GM23248 (cell line): ENCODE measurements at regions not wholly inside any gene's neighbourhood (a gene's known extent, or its start where the extent isn't known, plus 50 kb on each side); places are given as distances from the start of the nearest gene placed in this dataset.

ENCODE experiments used
- DNase-seq: peaks from one replicate; pipeline ENCODE4 v3.0.0-alpha.2; 2015
- H2AFZ ChIP-seq: fragments of 200-600 bp; sonication (generic); 2 replicates; pipeline ENCODE4 v1.6.1; 2016; ENCODE audit warnings: antibody characterized with exemption
- H3F3A ChIP-seq: fragments of 200-600 bp; sonication (generic); 2 replicates; pipeline ENCODE4 v1.6.1; 2016; ENCODE audit warnings: mild to moderate bottlenecking, antibody characterized with exemption, mixed run types; ENCODE audit not compliant: insufficient read depth
- H3K27ac ChIP-seq: fragments of 200-600 bp; sonication (generic); 2 replicates; pipeline ENCODE4 v1.5.1; 2016; ENCODE audit warnings: mild to moderate bottlenecking
- H3K27me3 ChIP-seq: fragments of 200-600 bp; sonication (generic); replicated peaks from 2 replicates; pipeline ENCODE4 v1.6.1; 2016; ENCODE audit warnings: mild to moderate bottlenecking; ENCODE audit not compliant: insufficient read depth
- H3K36me3 ChIP-seq: fragments of 200-600 bp; sonication (generic); 2 replicates; pipeline ENCODE4 v1.6.1; 2016; ENCODE audit warnings: low read depth, mild to moderate bottlenecking
- H3K4me1 ChIP-seq: fragments of 200-600 bp; sonication (generic); 2 replicates; pipeline ENCODE4 v1.6.1; 2016; ENCODE audit warnings: mild to moderate bottlenecking; ENCODE audit not compliant: insufficient read depth
- H3K4me2 ChIP-seq: fragments of 200-600 bp; sonication (generic); one replicate; pipeline ENCODE4 v1.6.1; 2016; ENCODE audit warnings: mild to moderate bottlenecking; ENCODE audit not compliant: unreplicated experiment
- H3K4me3 ChIP-seq: fragments of 200-600 bp; sonication (generic); 2 replicates; pipeline ENCODE4 v1.5.1; 2016; ENCODE audit warnings: mild to moderate bottlenecking
- H3K79me2 ChIP-seq: fragments of 200-600 bp; sonication (generic); 2 replicates; pipeline ENCODE4 v1.6.1; 2016; ENCODE audit warnings: mild to moderate bottlenecking; ENCODE audit not compliant: insufficient read depth
- H3K9ac ChIP-seq: fragments of 200-600 bp; sonication (generic); 2 replicates; pipeline ENCODE4 v1.6.1; 2016; ENCODE audit warnings: mild to moderate bottlenecking
- H3K9me2 ChIP-seq: fragments of 200-600 bp; sonication (generic); 2 replicates; pipeline ENCODE4 v1.6.1; 2016; ENCODE audit warnings: mixed run types, mild to moderate bottlenecking, moderate library complexity; ENCODE audit not compliant: insufficient read depth
- H3K9me3 ChIP-seq: fragments of 200-600 bp; sonication (generic); one replicate; pipeline ENCODE4 v1.6.1; 2017; ENCODE audit warnings: low read depth
- H4K20me1 ChIP-seq: fragments of 200-600 bp; sonication (generic); 2 replicates; pipeline ENCODE4 v1.6.0; 2016; ENCODE audit not compliant: insufficient read depth
- EZH2 ChIP-seq: fragments of 200-600 bp; sonication (generic); IDR thresholded peaks from 2 replicates; pipeline ENCODE4 v1.6.1; 2018; ENCODE audit warnings: antibody characterized with exemption, mild to moderate bottlenecking; ENCODE audit not compliant: insufficient read depth, poor library complexity, severe bottlenecking
- EZH2phosphoT487 ChIP-seq: fragments of 200-600 bp; sonication (generic); IDR thresholded peaks from 2 replicates; pipeline ENCODE4 v1.6.1; 2018; ENCODE audit warnings: antibody characterized with exemption, moderate library complexity, mild to moderate bottlenecking, low read depth; ENCODE audit not compliant: insufficient read depth
- WGBS, 2 experiments: methylation state at CpG; one replicate each; pipeline ENCODE4 v1.1.6; 2015 to 2017; ENCODE audit warnings: low lambda C conversion rate in 2 of 2, low coverage in 1 of 2; ENCODE audit errors: missing lambda C conversion rate in 2 of 2; 5-methylcytosine and 5-hydroxymethylcytosine counted together
- in situ Hi-C: fragments of 300-500 bp; cut with MboI; formaldehyde crosslinking; loops from 2 replicates; pipeline ENCODE4 v1.15.0; 2020

GRCh38 chr18:53629337-53629736, 595.1 kb downstream of the MBD2 start:
- Histone ChIP-seq H3K27ac (no peak overlapping the region), H3K27me3 (no peaks in the 10 kb centered on the region), H3F3A (no peaks in the 10 kb centered on the region), H3K4me1 (no peaks in the 10 kb centered on the region), H3K9me3 (no peaks in the 10 kb centered on the region), H3K4me3 (no peak overlapping the region), H4K20me1 (no peaks in the 10 kb centered on the region), H2AFZ (no peak overlapping the region), H3K36me3 (no peaks in the 10 kb centered on the region), H3K79me2 (no peaks in the 10 kb centered on the region), H3K9ac (no peak overlapping the region), H3K4me2 (no peak overlapping the region), H3K9me2 (no peaks in the 10 kb centered on the region)
- TF ChIP-seq EZH2: no peak
- no peak for TF ChIP-seq EZH2phosphoT487
- WGBS, 2 experiments: 11 to 20% methylated on average over 1 of the region's 1 CpG
- DNase-seq: no peak
- in situ Hi-C loops: no loop called here

GRCh38 chr18:53625997-53626599, 598.4 kb downstream of the MBD2 start:
- no peak for DNase-seq

DNA sequence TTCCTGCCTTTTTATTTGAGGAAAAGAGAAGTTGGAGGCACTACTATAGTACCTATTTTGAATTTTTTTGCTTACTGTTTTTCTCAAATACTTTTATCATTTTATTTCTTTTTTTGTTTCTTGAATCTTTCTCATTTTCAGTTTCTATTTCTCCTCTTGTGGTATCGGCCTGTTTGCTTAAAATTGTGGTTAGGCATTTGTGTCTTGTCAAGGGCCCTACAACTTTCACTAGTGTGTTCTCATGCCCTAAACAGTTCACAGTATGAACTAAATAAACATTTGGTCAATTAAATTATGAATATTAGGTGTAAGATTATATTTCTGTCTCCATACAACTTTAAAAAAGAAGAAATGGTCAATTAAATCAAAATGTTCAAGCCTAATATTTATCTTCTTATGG, 613.5 kb downstream of the MBD2 start:
- TF ChIP-seq EZH2phosphoT487 (no peak), EZH2 (no peak)
- no peaks in the 10 kb centered on the region for H3K4me1 ChIP-seq
- in situ Hi-C loops: no loop called here

More at GRCh38 chr18:53625997-53626599, 598.4 kb downstream of the MBD2 start:
- no peaks in the 10 kb centered on the region for H3K27me3 ChIP-seq
- H3K79me2 ChIP-seq: no peaks in the 10 kb centered on the region
- no peak overlapping the region for H2AFZ ChIP-seq
- in situ Hi-C loops: no loop called here
- H3K9ac ChIP-seq: no peak overlapping the region
- 57 to 61% methylated on average over 25 of the region's 25 CpGs for WGBS, 2 experiments
- no peaks in the 10 kb centered on the region for H3K9me3 ChIP-seq
- H4K20me1 ChIP-seq: no peaks in the 10 kb centered on the region
- H3K27ac ChIP-seq: no peak overlapping the region
- no peak overlapping the region for H3K4me3 ChIP-seq
- H3F3A ChIP-seq: no peaks in the 10 kb centered on the region
- no peaks in the 10 kb centered on the region for H3K9me2 ChIP-seq
- H3K4me2 ChIP-seq: no peak overlapping the region
- H3K36me3 ChIP-seq: no peaks in the 10 kb centered on the region
- TF ChIP-seq EZH2phosphoT487: no peak
- no peak for TF ChIP-seq EZH2
- no peaks in the 10 kb centered on the region for H3K4me1 ChIP-seq

DNA sequence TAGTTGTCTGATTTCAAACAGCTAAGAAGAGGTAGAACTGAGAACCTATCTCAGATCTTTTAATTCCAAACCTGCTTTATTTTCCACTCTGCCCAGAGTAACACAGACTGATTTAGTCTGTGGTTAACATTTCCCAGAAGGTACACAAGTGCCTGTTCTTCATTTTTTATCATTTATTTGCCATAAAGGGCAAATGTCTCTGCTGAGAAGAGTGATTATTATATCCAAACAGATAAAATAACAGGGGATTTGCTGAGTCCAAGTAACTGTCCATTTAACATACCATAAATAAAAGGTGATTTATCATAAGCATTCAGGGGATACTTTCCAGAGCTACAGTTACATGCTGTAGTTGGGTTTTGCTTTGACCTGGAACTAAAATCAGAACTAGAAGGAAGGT, 617.7 kb downstream of the MBD2 start:
- no peak for DNase-seq
- Histone ChIP-seq H3K36me3 (no peaks in the 10 kb centered on the region), H2AFZ (no peak overlapping the region), H3K27me3 (no peaks in the 10 kb centered on the region), H3K79me2 (no peaks in the 10 kb centered on the region), H3K27ac (no peak overlapping the region), H3K9me3 (no peaks in the 10 kb centered on the region), H3K9ac (no peak overlapping the region), H3K4me3 (no peak overlapping the region), H3K9me2 (no peaks in the 10 kb centered on the region), H3F3A (no peaks in the 10 kb centered on the region), H4K20me1 (no peaks in the 10 kb centered on the region), H3K4me2 (no peak overlapping the region), H3K4me1 (no peaks in the 10 kb centered on the region)
- TF ChIP-seq EZH2phosphoT487 (no peak), EZH2 (no peak)
- in situ Hi-C loops: no loop called here

More for the DNA sequence above, 613.5 kb downstream of the MBD2 start:
- Histone ChIP-seq H3K9ac (no peak overlapping the region), H3F3A (no peaks in the 10 kb centered on the region), H3K9me3 (no peaks in the 10 kb centered on the region), H2AFZ (no peak overlapping the region), H4K20me1 (no peaks in the 10 kb centered on the region), H3K4me3 (no peak overlapping the region), H3K27me3 (no peaks in the 10 kb centered on the region), H3K79me2 (no peaks in the 10 kb centered on the region), H3K9me2 (no peaks in the 10 kb centered on the region), H3K36me3 (no peaks in the 10 kb centered on the region), H3K4me2 (no peak overlapping the region), H3K27ac (no peak overlapping the region)
- DNase-seq: no peak
- WGBS, 2 experiments: 46 to 50% methylated on average over 1 of the region's 1 CpG

DNA sequence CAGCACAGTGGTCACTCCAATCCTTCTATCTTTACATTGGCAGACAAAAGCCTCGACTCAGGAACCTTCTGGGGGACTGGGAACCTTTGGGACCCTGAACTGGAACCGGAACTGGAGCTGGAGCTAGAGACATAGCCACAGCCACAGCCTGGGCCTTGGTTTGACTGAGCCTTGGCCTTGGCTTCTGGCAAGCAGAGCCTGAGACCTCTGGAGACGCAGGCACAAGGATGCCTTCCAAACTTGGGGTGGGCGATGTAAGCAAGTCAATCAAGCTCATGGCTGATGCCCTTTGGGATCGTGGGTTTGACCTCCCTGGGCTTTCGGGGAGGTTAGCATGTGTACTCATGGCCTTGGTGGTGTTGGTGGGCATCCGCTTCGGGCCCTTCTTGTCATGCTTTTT, 619.3 kb downstream of the MBD2 start:
- TF ChIP-seq EZH2 (no peak), EZH2phosphoT487 (no peak)
- no peaks in the 10 kb centered on the region for H3K4me1 ChIP-seq
- no peaks in the 10 kb centered on the region for H4K20me1 ChIP-seq
- 39 to 47% methylated on average over 8 of the region's 8 CpGs for WGBS, 2 experiments
- no peak for DNase-seq
- H3K27ac ChIP-seq: no peak overlapping the region
- no peak overlapping the region for H3K9ac ChIP-seq
- H3K79me2 ChIP-seq: no peaks in the 10 kb centered on the region
- no peak overlapping the region for H2AFZ ChIP-seq
- no peaks in the 10 kb centered on the region for H3F3A ChIP-seq
- no peak overlapping the region for H3K4me2 ChIP-seq
- no peaks in the 10 kb centered on the region for H3K9me2 ChIP-seq
- no peaks in the 10 kb centered on the region for H3K27me3 ChIP-seq
- no peaks in the 10 kb centered on the region for H3K36me3 ChIP-seq
- in situ Hi-C loops: no loop called here
- no peak overlapping the region for H3K4me3 ChIP-seq
- no peaks in the 10 kb centered on the region for H3K9me3 ChIP-seq
